K562 (cell line): ENCODE measurements at regions not wholly inside any gene's neighbourhood (a gene's known extent, or its start where the extent isn't known, plus 50 kb on each side); places are given as distances from the start of the nearest gene placed in this dataset.

ENCODE experiments used
- CHD7 ChIP-seq: fragments of 200-600 bp; sonication (generic); IDR thresholded peaks from one replicate; pipeline ENCODE4 v1.6.1; 2012; ENCODE audit warnings: mild to moderate bottlenecking, low read depth, low read length, inconsistent platforms
- CTCF ChIP-seq, 3 experiments: IDR thresholded peaks in 2 of 3; conservative IDR thresholded peaks in 1 of 3; 2 replicates each; pipeline ENCODE4 v1.5.1; 2011 to 2012; ENCODE audit warnings: low read length in 3 of 3, mild to moderate bottlenecking in 3 of 3, control low read depth in 2 of 3, improper control_type of control experiment in 1 of 3, inconsistent platforms in 1 of 3, low read depth in 1 of 3, mixed read lengths in 1 of 3, moderate library complexity in 1 of 3; ENCODE audit not compliant: insufficient read depth in 2 of 3
- ETV6 ChIP-seq, 3 experiments: fragments of 150-350 bp in 1 of 3; sonication (generic) in 1 of 3; formaldehyde crosslinking in 1 of 3; IDR thresholded peaks; 2 replicates each; pipeline versions ENCODE4 v1.6.1 to v1.8.0; 2014 to 2022; ENCODE audit warnings: borderline replicate concordance in 2 of 3, low read depth in 2 of 3, antibody characterized with exemption in 1 of 3, low read length in 1 of 3, mild to moderate bottlenecking in 1 of 3, missing genetic modification reagents in 1 of 3
- HCFC1 ChIP-seq: IDR thresholded peaks from 2 replicates; pipeline ENCODE4 v1.6.1; 2012; ENCODE audit warnings: low read depth, low read length, improper control_type of control experiment
- MXI1 ChIP-seq: IDR thresholded peaks from 2 replicates; pipeline ENCODE4 v1.6.1; 2011; ENCODE audit warnings: low read depth, mild to moderate bottlenecking, improper control_type of control experiment, low read length
- RFX5 ChIP-seq: IDR thresholded peaks from 2 replicates; pipeline ENCODE4 v1.6.1; 2011; ENCODE audit warnings: low read depth, mild to moderate bottlenecking, improper control_type of control experiment, low read length
- STAG1 ChIP-seq: sonication (generic); formaldehyde crosslinking; IDR thresholded peaks from 2 replicates; pipeline ENCODE4 v1.5.0; 2020; ENCODE audit warnings: missing genetic modification reagents, borderline replicate concordance
- ZNF24 ChIP-seq: fragments of 450-650 bp; IDR thresholded peaks from 2 replicates; pipeline ENCODE4 v1.6.1; 2016
- ZNF584 ChIP-seq: fragments of 200-800 bp; sonication (Bioruptor generic); IDR thresholded peaks from 2 replicates; pipeline ENCODE4 v1.6.1; 2016; ENCODE audit warnings: low read depth, mild to moderate bottlenecking, missing genetic modification characterization, missing compliant biosample characterization
- ZNF639 ChIP-seq, 2 experiments: fragments of 200-800 bp in 1 of 2; sonication (Bioruptor generic) in 1 of 2; sonication (generic) in 1 of 2; formaldehyde crosslinking in 1 of 2; IDR thresholded peaks in 1 of 2; conservative IDR thresholded peaks in 1 of 2; 2 replicates each; pipeline versions ENCODE4 v1.5.0 to v1.6.1; 2016 to 2020; ENCODE audit warnings: missing compliant biosample characterization in 1 of 2, missing genetic modification characterization in 1 of 2, missing genetic modification reagents in 1 of 2

GRCh38 chr18:30682672-30683071 lies 359.9 kb downstream of the DSC3 start:
- TF ChIP-seq CHD7, result no peak
- TF ChIP-seq ETV6 (IDR thresholded peaks at IDR 0.05; ENCODE audit: borderline replicate concordance in 1 of 2, low read depth in 2 of 2, low read length in 1 of 2), result no peak
- no peak for TF ChIP-seq ETV6 (CRISPR knock-in tag; IDR thresholded peaks at IDR 0.05; ENCODE audit: borderline replicate concordance)
- no peak for TF ChIP-seq STAG1 (CRISPR knock-in tag)
- TF ChIP-seq CTCF (IDR thresholded peaks at IDR 0.05 in 2 of 3, conservative IDR thresholded peaks at IDR 0.05 in 1 of 3; ENCODE audit: insufficient read depth in 2 of 3, low read depth in 1 of 3, low read length in 3 of 3), result no peak
- TF ChIP-seq RFX5, result no peak
- TF ChIP-seq MXI1, result no peak
- no peak for TF ChIP-seq ZNF639 (CRISPR knock-in tag; conservative IDR thresholded peaks at IDR 0.05 in 1 of 2, IDR thresholded peaks at IDR 0.05 in 1 of 2)
- no peak for TF ChIP-seq HCFC1
- TF ChIP-seq ZNF24, result no peak
- no peak for TF ChIP-seq ZNF584 (CRISPR knock-in tag)
